Endodermal cell (in vitro differentiated cells): ENCODE measurements at regions not wholly inside any gene's neighbourhood (a gene's known extent, or its start where the extent isn't known, plus 50 kb on each side); places are given as distances from the start of the nearest gene placed in this dataset.

Source experiments
- DNase-seq: peaks from one replicate; pipeline ENCODE4 v3.0.0-alpha.2; 2017
- H3K27ac ChIP-seq: 2 replicates; pipeline ENCODE4 v1.5.1; 2013; ENCODE audit warnings: mild to moderate bottlenecking, low read depth, low read length, moderate library complexity
- H3K27me3 ChIP-seq: 2 replicates; pipeline ENCODE4 v1.6.1; 2013; ENCODE audit warnings: mild to moderate bottlenecking, low read length, moderate library complexity; ENCODE audit not compliant: insufficient read depth, control insufficient read depth, poor library complexity, severe bottlenecking
- H3K36me3 ChIP-seq: 2 replicates; pipeline ENCODE4 v1.7.0; 2013; ENCODE audit warnings: mild to moderate bottlenecking, low read length, moderate library complexity; ENCODE audit not compliant: control insufficient read depth, insufficient read depth
- H3K4me1 ChIP-seq: one replicate; pipeline ENCODE4 v1.7.0; 2013; ENCODE audit warnings: low read length; ENCODE audit not compliant: control insufficient read depth, insufficient read depth
- H3K4me3 ChIP-seq: 2 replicates; pipeline ENCODE4 v1.5.1; 2013; ENCODE audit warnings: mild to moderate bottlenecking, low read length, moderate library complexity
- H3K9ac ChIP-seq: 2 replicates; pipeline ENCODE4 v1.6.1; 2013; ENCODE audit warnings: mild to moderate bottlenecking, low read length, moderate library complexity; ENCODE audit not compliant: poor library complexity, severe bottlenecking; ENCODE audit errors: extremely low read depth
- H3K9me3 ChIP-seq: 2 replicates; pipeline ENCODE4 v1.6.1; 2013; ENCODE audit warnings: mild to moderate bottlenecking, low read length, moderate library complexity; ENCODE audit not compliant: control insufficient read depth
- H3K27ac Mint-ChIP-seq: 2 replicates; pipeline ENCODE4 v1.8.0; 2020; ENCODE audit warnings: mixed read lengths
- H3K27me3 Mint-ChIP-seq: 2 replicates; pipeline ENCODE4 v1.8.0; 2021; ENCODE audit warnings: mild to moderate bottlenecking, mixed read lengths; ENCODE audit not compliant: insufficient read depth
- H3K36me3 Mint-ChIP-seq: 2 replicates; pipeline ENCODE4 v1.8.0; 2020; ENCODE audit warnings: low read depth, mixed read lengths
- H3K4me1 Mint-ChIP-seq: 2 replicates; pipeline ENCODE4 v1.8.0; 2020; ENCODE audit warnings: mixed read lengths
- H3K4me3 Mint-ChIP-seq: 2 replicates; pipeline ENCODE4 v1.8.0; 2020; ENCODE audit warnings: mild to moderate bottlenecking, moderate library complexity, mixed read lengths
- H3K9me3 Mint-ChIP-seq: 2 replicates; pipeline ENCODE4 v1.8.0; 2020; ENCODE audit warnings: mild to moderate bottlenecking, mixed read lengths
- WGBS, 2 experiments: methylation state at CpG; one replicate each; pipeline versions ENCODE4 v1.1.5 to v1.1.7; 2013; ENCODE audit warnings: missing lambda C conversion rate in 2 of 2, mixed read lengths in 1 of 2; ENCODE audit not compliant: insufficient coverage in 1 of 2, insufficient read length in 1 of 2; 5-methylcytosine and 5-hydroxymethylcytosine counted together
- TF ChIP-seq, protein P1 (sequence below): fragments of 200-600 bp; sonication (generic); conservative IDR thresholded peaks from 2 replicates; pipeline ENCODE4 v1.5.0; 2021; ENCODE audit warnings: antibody characterized with exemption, mild to moderate bottlenecking

- no peak overlapping the region for H3K4me3 ChIP-seq
- no peak overlapping the region for H3K27ac ChIP-seq
- H3K27me3 ChIP-seq = no peaks in the 10 kb centered on the region
- TF ChIP-seq, protein P1, sequence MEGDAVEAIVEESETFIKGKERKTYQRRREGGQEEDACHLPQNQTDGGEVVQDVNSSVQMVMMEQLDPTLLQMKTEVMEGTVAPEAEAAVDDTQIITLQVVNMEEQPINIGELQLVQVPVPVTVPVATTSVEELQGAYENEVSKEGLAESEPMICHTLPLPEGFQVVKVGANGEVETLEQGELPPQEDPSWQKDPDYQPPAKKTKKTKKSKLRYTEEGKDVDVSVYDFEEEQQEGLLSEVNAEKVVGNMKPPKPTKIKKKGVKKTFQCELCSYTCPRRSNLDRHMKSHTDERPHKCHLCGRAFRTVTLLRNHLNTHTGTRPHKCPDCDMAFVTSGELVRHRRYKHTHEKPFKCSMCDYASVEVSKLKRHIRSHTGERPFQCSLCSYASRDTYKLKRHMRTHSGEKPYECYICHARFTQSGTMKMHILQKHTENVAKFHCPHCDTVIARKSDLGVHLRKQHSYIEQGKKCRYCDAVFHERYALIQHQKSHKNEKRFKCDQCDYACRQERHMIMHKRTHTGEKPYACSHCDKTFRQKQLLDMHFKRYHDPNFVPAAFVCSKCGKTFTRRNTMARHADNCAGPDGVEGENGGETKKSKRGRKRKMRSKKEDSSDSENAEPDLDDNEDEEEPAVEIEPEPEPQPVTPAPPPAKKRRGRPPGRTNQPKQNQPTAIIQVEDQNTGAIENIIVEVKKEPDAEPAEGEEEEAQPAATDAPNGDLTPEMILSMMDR = no peak
- no peaks in the 10 kb centered on the region for H3K36me3 ChIP-seq
- DNase-seq = no peak
- WGBS, 2 experiments = 93 to 100% methylated on average over 1 to 3 of the region's 3 CpGs
- H3K36me3 Mint-ChIP-seq = no peaks in the 10 kb centered on the region
- peaks cover 8% of the 10 kb centered on the region for H3K4me1 Mint-ChIP-seq
- peaks cover 5% of the 10 kb centered on the region for H3K9me3 Mint-ChIP-seq
- peaks cover 10% of the 10 kb centered on the region for H3K9me3 ChIP-seq
- H3K4me3 Mint-ChIP-seq = no peak overlapping the region
- no peak overlapping the region for H3K9ac ChIP-seq
- H3K27ac Mint-ChIP-seq = no peak overlapping the region
- no peaks in the 10 kb centered on the region for H3K4me1 ChIP-seq
- peaks cover 1% of the 10 kb centered on the region for H3K27me3 Mint-ChIP-seq
These were observed 180.3 kb downstream of the CCDC71L start for GRCh38 chr7:106480616-106481031.

- Histone ChIP-seq H3K4me3 (no peak overlapping the region), H3K27me3 (no peaks in the 10 kb centered on the region), H3K9me3 (peaks cover 10% of the 10 kb centered on the region), H3K4me1 (no peaks in the 10 kb centered on the region), H3K9ac (no peak overlapping the region), H3K36me3 (no peaks in the 10 kb centered on the region), H3K27ac (no peak overlapping the region)
- no peaks in the 10 kb centered on the region for H3K36me3 Mint-ChIP-seq
- no peak overlapping the region for H3K4me3 Mint-ChIP-seq
- H3K27ac Mint-ChIP-seq = no peak overlapping the region
- peaks cover 5% of the 10 kb centered on the region for H3K9me3 Mint-ChIP-seq
- TF ChIP-seq, protein P1 = no peak
- no peaks in the 10 kb centered on the region for H3K27me3 Mint-ChIP-seq
- WGBS, 2 experiments = 82% methylated on average over 1 of the region's 1 CpG; no CpG with 5 or more reads in 1 of the 2 experiments
- peaks cover 8% of the 10 kb centered on the region for H3K4me1 Mint-ChIP-seq
- DNase-seq = no peak
These were observed 180.8 kb downstream of the CCDC71L start for GRCh38 chr7:106480161-106480579.

GRCh38 chr7:106476751-106477150, 184.2 kb downstream of the CCDC71L start:
- no peak overlapping the region for H3K4me3 ChIP-seq
- H3K4me1 Mint-ChIP-seq = peaks cover 8% of the 10 kb centered on the region

More at GRCh38 chr7:106476751-106477150, 184.2 kb downstream of the CCDC71L start:
- Histone ChIP-seq H3K27me3 (no peaks in the 10 kb centered on the region), H3K9me3 (no peaks in the 10 kb centered on the region), H3K4me1 (no peaks in the 10 kb centered on the region), H3K9ac (no peak overlapping the region), H3K27ac (no peak overlapping the region), H3K36me3 (no peaks in the 10 kb centered on the region)
- no peak for DNase-seq
- 89 to 100% methylated on average over 1 to 2 of the region's 2 CpGs for WGBS, 2 experiments
- TF ChIP-seq, protein P1 = no peak
- Mint-ChIP-seq H3K27me3 (no peaks in the 10 kb centered on the region), H3K4me3 (no peak overlapping the region), H3K27ac (no peak overlapping the region), H3K36me3 (no peaks in the 10 kb centered on the region), H3K9me3 (no peaks in the 10 kb centered on the region)
